ENCODE measurements at regions not wholly inside any gene's neighbourhood (a gene's known extent, or its start where the extent isn't known, plus 50 kb on each side); places are given as distances from the start of the nearest gene placed in this dataset.
"Not testable (repeated sequence)": the region's sequence is repeated elsewhere in the genome, so short reads cannot be mapped to it uniquely, and the experiment has no call there.

GRCh38 chr5:100697970-100698369 is 162.8 kb downstream of the FAM174A start:
- no peak for DNase-seq

- no peak for DNase-seq
Measured at GRCh38 chr5:100706776-100707175, 171.6 kb downstream of the FAM174A start.

GRCh38 chr5:100708645-100709171 is 173.5 kb downstream of the FAM174A start:
- no peak for DNase-seq

GRCh38 chr5:100709771-100710170 is 174.6 kb downstream of the FAM174A start:
- DNase-seq: no peak

GRCh38 chr5:100714780-100715179 is 179.6 kb downstream of the FAM174A start:
- DNase-seq: not testable (repeated sequence)

- DNase-seq: no peak
Measured at GRCh38 chr5:100722657-100723056, 180.4 kb downstream of the ST8SIA4 start.

- no peak for DNase-seq
Measured at GRCh38 chr5:100723229-100723628, 179.9 kb downstream of the ST8SIA4 start.

- DNase-seq: no peak
Measured at GRCh38 chr5:100726116-100726515, 177.0 kb downstream of the ST8SIA4 start.

- no peak for DNase-seq
Measured at GRCh38 chr5:100731768-100732167, 171.3 kb downstream of the ST8SIA4 start.

- no peak for DNase-seq
Measured at GRCh38 chr5:100746730-100747129, 156.4 kb downstream of the ST8SIA4 start.

GRCh38 chr5:100749771-100750284 is 153.3 kb downstream of the ST8SIA4 start:
- DNase-seq: no peak

GRCh38 chr5:100755435-100755834 is 147.6 kb downstream of the ST8SIA4 start:
- no peak for DNase-seq
